Endothelial cell of umbilical vein (primary cell): ENCODE measurements at regions not wholly inside any gene's neighbourhood (a gene's known extent, or its start where the extent isn't known, plus 50 kb on each side); places are given as distances from the start of the nearest gene placed in this dataset.

Experiments
- BruUV-seq: library from RNA; stranded (reverse); fragments of 400-500 nt; replicated peaks from 2 replicates; lab custom pipeline; 2021; lab: Mats Ljungman, UMichigan
- CTCF ChIA-PET: fragments of 300-600, 350-600 bp; sonication (Branson Sonifier 250); formaldehyde crosslinking; loops from one replicate; lab custom pipeline; 2021; ENCODE audit warnings: antibody characterized with exemption, inconsistent platforms; lab: Charles Lee
- POLR2A ChIA-PET: fragments of 300-600, 350-600 bp; sonication (Branson Sonifier 250); formaldehyde crosslinking; loops from one replicate; lab custom pipeline; 2021; ENCODE audit warnings: antibody characterized with exemption, inconsistent platforms; lab: Charles Lee
- DNase-seq: peaks from one replicate; pipeline ENCODE4 v3.0.0-alpha.2; 2011; ENCODE audit warnings: low read depth, low spot score
- FAIRE-seq: peaks from 2 replicates; lab custom pipeline; 2011; peaks lifted over from hg19 to GRCh38; lab: Jason Lieb, UNC
- H2AFZ ChIP-seq: 2 replicates; pipeline ENCODE4 v1.6.0; 2012; ENCODE audit warnings: low read depth, low read length, control low read depth, inconsistent platforms
- H3K27ac ChIP-seq: 2 replicates; pipeline ENCODE4 v1.5.1; 2011; ENCODE audit warnings: low read depth, mild to moderate bottlenecking, control low read depth, low read length, moderate library complexity; ENCODE audit not compliant: insufficient read depth
- H3K27me3 ChIP-seq, 2 experiments: 2 replicates each; pipeline versions ENCODE4 v1.6.0 to v1.6.1; 2011; ENCODE audit warnings: low read length in 2 of 2, mixed read lengths in 1 of 2; ENCODE audit not compliant: control insufficient read depth in 2 of 2, insufficient read depth in 2 of 2
- H3K36me3 ChIP-seq, 2 experiments: 2 replicates in 1 of 2; 3 replicates in 1 of 2; pipeline ENCODE4 v1.5.1; 2011; ENCODE audit warnings: low read length in 2 of 2, mild to moderate bottlenecking in 1 of 2, moderate library complexity in 1 of 2; ENCODE audit not compliant: control insufficient read depth in 2 of 2, insufficient read depth in 2 of 2; ENCODE audit errors: extremely low read depth in 1 of 2
- H3K4me1 ChIP-seq: 3 replicates; pipeline ENCODE4 v1.5.1; 2011; ENCODE audit warnings: mild to moderate bottlenecking, low read length; ENCODE audit not compliant: control insufficient read depth, insufficient read depth; ENCODE audit errors: extremely low read depth
- H3K4me2 ChIP-seq: 2 replicates; pipeline ENCODE4 v1.6.1; 2011; ENCODE audit warnings: low read length, control low read depth, mixed read lengths; ENCODE audit not compliant: insufficient read depth
- H3K4me3 ChIP-seq, 3 experiments: fragments of 200-600 bp in 1 of 3; sonication (generic), shearing (Covaris generic) in 1 of 3; replicated peaks in 1 of 3; 2 replicates each; pipeline ENCODE4 v1.5.1; 2011 to 2016; ENCODE audit warnings: control low read depth in 3 of 3, low read length in 3 of 3, mild to moderate bottlenecking in 2 of 3, inconsistent platforms in 1 of 3, low read depth in 1 of 3, moderate library complexity in 1 of 3; ENCODE audit not compliant: insufficient read depth in 1 of 3
- H3K79me2 ChIP-seq: 2 replicates; pipeline ENCODE4 v1.6.0; 2012; ENCODE audit warnings: low read length, inconsistent platforms; ENCODE audit not compliant: control insufficient read depth, insufficient read depth
- H3K9ac ChIP-seq: replicated peaks from 2 replicates; pipeline ENCODE3; 2011; ENCODE audit warnings: low read length, control low read depth; ENCODE audit not compliant: insufficient read depth; ENCODE audit errors: extremely low read depth
- H3K9me1 ChIP-seq: replicated peaks from 3 replicates; pipeline ENCODE4 v1.6.0; 2011; ENCODE audit warnings: mild to moderate bottlenecking, low read length; ENCODE audit not compliant: control insufficient read depth, insufficient read depth; ENCODE audit errors: extremely low read depth
- H3K9me3 ChIP-seq: replicated peaks from 2 replicates; pipeline ENCODE4 v1.5.1; 2012; ENCODE audit warnings: low read length, inconsistent platforms; ENCODE audit not compliant: control insufficient read depth, insufficient read depth
- H4K20me1 ChIP-seq: replicated peaks from 2 replicates; pipeline ENCODE3; 2011; ENCODE audit warnings: mild to moderate bottlenecking, low read length; ENCODE audit not compliant: control insufficient read depth, insufficient read depth; ENCODE audit errors: extremely low read depth
- CTCF ChIP-seq, 2 donors: IDR thresholded peaks; 1 replicate in 1 of 2; 2 replicates in 1 of 2; pipeline ENCODE4 v1.5.1; 2011; ENCODE audit warnings: low read length in 2 of 2, mild to moderate bottlenecking in 2 of 2, moderate library complexity in 2 of 2, control low read depth in 1 of 2, inconsistent platforms in 1 of 2, low read depth in 1 of 2; ENCODE audit not compliant: insufficient read depth in 1 of 2; ENCODE audit errors: extremely low read depth in 1 of 2
- EZH2 ChIP-seq: IDR thresholded peaks from 2 replicates; pipeline ENCODE4 v1.6.1; 2012; ENCODE audit warnings: borderline replicate concordance, low read depth, mild to moderate bottlenecking, moderate library complexity, low read length, inconsistent platforms; ENCODE audit not compliant: severe bottlenecking
- FOS ChIP-seq: IDR thresholded peaks from 2 replicates; pipeline ENCODE4 v1.6.1; 2011; ENCODE audit warnings: mild to moderate bottlenecking, low read length, moderate library complexity, borderline replicate concordance; ENCODE audit not compliant: insufficient read depth
- GATA2 ChIP-seq: IDR thresholded peaks from 2 replicates; pipeline ENCODE4 v1.7.0; 2011; ENCODE audit warnings: low read depth, mild to moderate bottlenecking, moderate library complexity, mixed read lengths, low read length; ENCODE audit not compliant: insufficient read length, insufficient read depth
- JUN ChIP-seq: IDR thresholded peaks from 2 replicates; pipeline ENCODE4 v1.6.1; 2011; ENCODE audit warnings: borderline replicate concordance, low read depth; ENCODE audit not compliant: insufficient read length, insufficient read depth
- MAX ChIP-seq: IDR thresholded peaks from 2 replicates; pipeline ENCODE4 v1.6.1; 2011; ENCODE audit not compliant: insufficient read depth, insufficient read length
- MYC ChIP-seq: IDR thresholded peaks from one replicate; pipeline ENCODE4 v1.6.1; 2011; ENCODE audit warnings: mild to moderate bottlenecking, low read depth, low read length
- POLR2A ChIP-seq: IDR thresholded peaks from 2 replicates; pipeline ENCODE4 v1.6.1; 2012; ENCODE audit warnings: low read depth, mild to moderate bottlenecking, control low read depth, low read length
- POLR2AphosphoS5 ChIP-seq: IDR thresholded peaks from 2 replicates; pipeline ENCODE4 v1.6.1; 2012; ENCODE audit warnings: low read depth, mild to moderate bottlenecking, control low read depth, low read length, moderate library complexity; ENCODE audit not compliant: insufficient read depth
- dilution Hi-C: fragments of 300-500 bp; cut with MboI; formaldehyde crosslinking; loops from one replicate; pipeline ENCODE4 v1.15.0; 2019; ENCODE audit warnings: low sequenced_read_pairs; ENCODE audit not compliant: extremely low pct_ligation_motif_present
- intact Hi-C: fragments of 100-400 bp; cut with micrococcal nuclease; formaldehyde crosslinking; loops from one replicate; pipeline ENCODE4 v1.10.0; 2022

GRCh38 chr1:58986996-58987767 is 203.3 kb upstream of the JUN start:
- FAIRE-seq (no peak), DNase-seq (no peak)
- intact Hi-C loops (no loop called here), dilution Hi-C loops (no loop called here)
- no peak overlapping the region for H3K27ac ChIP-seq
- no peaks in the 10 kb centered on the region for H4K20me1 ChIP-seq
- no peaks in the 10 kb centered on the region for H3K9me1 ChIP-seq
- H3K9me3 ChIP-seq: no peaks in the 10 kb centered on the region
- H3K4me2 ChIP-seq: no peak overlapping the region
- H3K9ac ChIP-seq: no peak overlapping the region
- H3K4me1 ChIP-seq: no peaks in the 10 kb centered on the region
- H3K79me2 ChIP-seq: no peaks in the 10 kb centered on the region
- no peak overlapping the region for H2AFZ ChIP-seq
- H3K27me3 ChIP-seq: no peaks in the 10 kb centered on the region
- ChIA-PET CTCF (interaction anchor here (1.2 to 1.5 kb wide), 2 partner anchors 14 to 165 kb away, joined by 3 read pairs; no protein-coding TSS in a partner anchor), POLR2A (no interaction called here)
- TF ChIP-seq EZH2 (no peak), JUN (no peak), MAX (no peak), MYC (no peak), CTCF (IDR thresholded peaks at IDR 0.05; ENCODE audit: extremely low read depth in 1 of 2, insufficient read depth in 1 of 2, low read depth in 1 of 2, low read length in 2 of 2) (no peak), GATA2 (no peak), POLR2A (no peak), FOS (no peak), POLR2AphosphoS5 (no peak)
- no TSS peak for BruUV-seq
- H3K4me3 ChIP-seq: no peak overlapping the region
- no peaks in the 10 kb centered on the region for H3K36me3 ChIP-seq
